WERI-Rb-1 (cell line): ENCODE measurements at regions not wholly inside any gene's neighbourhood (a gene's known extent, or its start where the extent isn't known, plus 50 kb on each side); places are given as distances from the start of the nearest gene placed in this dataset.

Source experiments
- DNase-seq: peaks from one replicate; pipeline ENCODE4 v3.0.0-alpha.2; 2020
- H3K27ac ChIP-seq: fragments of 250-450 bp; sonication (Bioruptor Pico); 2 replicates; pipeline ENCODE4 v1.5.1; 2020; ENCODE audit warnings: mild to moderate bottlenecking, moderate library complexity
- H3K27me3 ChIP-seq: fragments of 250-450 bp; sonication (Bioruptor Pico); 2 replicates; pipeline ENCODE4 v1.5.1; 2021; ENCODE audit warnings: mild to moderate bottlenecking, low read depth, moderate library complexity; ENCODE audit not compliant: insufficient read depth, severe bottlenecking
- H3K36me3 ChIP-seq: fragments of 250-450 bp; sonication (Bioruptor Pico); 2 replicates; pipeline ENCODE4 v1.5.1; 2020; ENCODE audit warnings: mild to moderate bottlenecking, moderate library complexity
- H3K4me3 ChIP-seq: 2 replicates; pipeline ENCODE4 v1.5.1; 2011; ENCODE audit warnings: low read depth, mild to moderate bottlenecking, control low read depth, low read length
- H3K9me3 ChIP-seq: fragments of 250-450 bp; sonication (Bioruptor Pico); 2 replicates; pipeline ENCODE4 v1.5.1; 2021; ENCODE audit warnings: mild to moderate bottlenecking, moderate library complexity; ENCODE audit not compliant: severe bottlenecking
- CTCF ChIP-seq: IDR thresholded peaks from 2 replicates; pipeline ENCODE4 v1.5.1; 2011; ENCODE audit warnings: low read depth, mild to moderate bottlenecking, control low read depth, inconsistent platforms, low read length

- DNase-seq, result no peak
- Histone ChIP-seq H3K27me3 (no peaks in the 10 kb centered on the region), H3K36me3 (no peaks in the 10 kb centered on the region)
Measured at GRCh38 chr18:71682591-71682990, 861.6 kb downstream of the CBLN2 start.

GRCh38 chr18:71678144-71678543 lies 866.0 kb downstream of the CBLN2 start:
- H3K36me3 ChIP-seq, result no peaks in the 10 kb centered on the region
- H3K27ac ChIP-seq, result no peak overlapping the region
- no peaks in the 10 kb centered on the region for H3K27me3 ChIP-seq
- no peak for DNase-seq
- H3K4me3 ChIP-seq, result no peak overlapping the region
- no peaks in the 10 kb centered on the region for H3K9me3 ChIP-seq
- no peak for TF ChIP-seq CTCF

More at GRCh38 chr18:71682591-71682990, 861.6 kb downstream of the CBLN2 start:
- H3K4me3 ChIP-seq, result no peak overlapping the region
- H3K27ac ChIP-seq, result no peak overlapping the region
- TF ChIP-seq CTCF, result no peak
- H3K9me3 ChIP-seq, result no peaks in the 10 kb centered on the region

GRCh38 chr18:71673954-71674353 lies 870.2 kb downstream of the CBLN2 start:
- no peak overlapping the region for H3K4me3 ChIP-seq
- TF ChIP-seq CTCF, result no peak
- no peak for DNase-seq
- H3K36me3 ChIP-seq, result no peaks in the 10 kb centered on the region
- no peak overlapping the region for H3K27ac ChIP-seq
- no peaks in the 10 kb centered on the region for H3K27me3 ChIP-seq
- H3K9me3 ChIP-seq, result no peaks in the 10 kb centered on the region

GRCh38 chr18:71673498-71673897 lies 870.6 kb downstream of the CBLN2 start:
- Histone ChIP-seq H3K4me3 (no peak overlapping the region), H3K36me3 (no peaks in the 10 kb centered on the region), H3K27ac (no peak overlapping the region), H3K9me3 (no peaks in the 10 kb centered on the region), H3K27me3 (no peaks in the 10 kb centered on the region)
- no peak for TF ChIP-seq CTCF
- DNase-seq, result no peak

- H3K36me3 ChIP-seq, result no peaks in the 10 kb centered on the region
- H3K27ac ChIP-seq, result no peak overlapping the region
- H3K4me3 ChIP-seq, result no peak overlapping the region
- H3K27me3 ChIP-seq, result no peaks in the 10 kb centered on the region
- no peak for TF ChIP-seq CTCF
- DNase-seq, result no peak
- no peaks in the 10 kb centered on the region for H3K9me3 ChIP-seq
Measured at GRCh38 chr18:71666481-71666880, 877.7 kb downstream of the CBLN2 start.

GRCh38 chr18:71665131-71665530 lies 879.0 kb downstream of the CBLN2 start:
- Histone ChIP-seq H3K36me3 (no peaks in the 10 kb centered on the region), H3K9me3 (no peaks in the 10 kb centered on the region), H3K27ac (no peak overlapping the region), H3K4me3 (no peak overlapping the region), H3K27me3 (no peaks in the 10 kb centered on the region)
- no peak for TF ChIP-seq CTCF
- no peak for DNase-seq
